ENCODE measurements at regions not wholly inside any gene's neighbourhood (a gene's known extent, or its start where the extent isn't known, plus 50 kb on each side); places are given as distances from the start of the nearest gene placed in this dataset.

- CTCF ChIA-PET: interaction anchor here (0.6 kb wide), 1 partner anchor 303 kb away, joined by 3 read pairs; no protein-coding TSS in a partner anchor
- intact Hi-C loops (cut with micrococcal nuclease; ENCODE audit: unreplicated experiment): no loop called here
- no peaks in the 10 kb centered on the region for H3K9me3 Mint-ChIP-seq (ENCODE audit: low read depth, unreplicated experiment)
- no TSS peak for BruUV-seq (replicated peaks)
- H3K27me3 Mint-ChIP-seq (ENCODE audit: unreplicated experiment): no peaks in the 10 kb centered on the region
- peak overlapping the region; percentile 49 for H3K4me3 Mint-ChIP-seq (ENCODE audit: low read depth, unreplicated experiment)
- no peak for TF ChIP-seq CTCF (IDR thresholded peaks at IDR 0.05; ENCODE audit: unreplicated experiment)
- DNase-seq: no peak
- H3K4me1 Mint-ChIP-seq (ENCODE audit: low read depth, unreplicated experiment): peaks cover 38% of the 10 kb centered on the region
- H3K27ac Mint-ChIP-seq (ENCODE audit: unreplicated experiment): no peak overlapping the region
- H3K36me3 Mint-ChIP-seq (ENCODE audit: insufficient read depth, unreplicated experiment): peaks cover 9% of the 10 kb centered on the region
Measured at GRCh38 chr6:167678102-167679101, 148.3 kb upstream of the AFDN start.

GRCh38 chr6:167679122-167679736 is 147.5 kb upstream of the AFDN start:
- Mint-ChIP-seq H3K9me3 (ENCODE audit: low read depth, unreplicated experiment) (no peaks in the 10 kb centered on the region), H3K27me3 (ENCODE audit: unreplicated experiment) (no peaks in the 10 kb centered on the region), H3K4me3 (ENCODE audit: low read depth, unreplicated experiment) (peak overlapping the region; percentile 49), H3K27ac (ENCODE audit: unreplicated experiment) (no peak overlapping the region), H3K36me3 (ENCODE audit: insufficient read depth, unreplicated experiment) (peaks cover 9% of the 10 kb centered on the region), H3K4me1 (ENCODE audit: low read depth, unreplicated experiment) (peaks cover 46% of the 10 kb centered on the region)
- intact Hi-C loops (cut with micrococcal nuclease; ENCODE audit: unreplicated experiment): no loop called here
- CTCF ChIA-PET: interaction anchor here (0.6 kb wide), 1 partner anchor 304 kb away, joined by 3 read pairs; no protein-coding TSS in a partner anchor
- BruUV-seq (replicated peaks): no TSS peak
- DNase-seq: no peak
- no peak for TF ChIP-seq CTCF (IDR thresholded peaks at IDR 0.05; ENCODE audit: unreplicated experiment)

- TF ChIP-seq CTCF (IDR thresholded peaks at IDR 0.05; ENCODE audit: unreplicated experiment): no peak
- no peak overlapping the region for H3K4me3 Mint-ChIP-seq (ENCODE audit: low read depth, unreplicated experiment)
- CTCF ChIA-PET: no interaction called here
- no TSS peak for BruUV-seq (replicated peaks)
- DNase-seq: no peak
- H3K9me3 Mint-ChIP-seq (ENCODE audit: low read depth, unreplicated experiment): no peaks in the 10 kb centered on the region
- peaks cover 54% of the 10 kb centered on the region for H3K4me1 Mint-ChIP-seq (ENCODE audit: low read depth, unreplicated experiment)
- peak overlapping the region; percentile 21 for H3K27ac Mint-ChIP-seq (ENCODE audit: unreplicated experiment)
- peaks cover 9% of the 10 kb centered on the region for H3K36me3 Mint-ChIP-seq (ENCODE audit: insufficient read depth, unreplicated experiment)
- intact Hi-C loops (cut with micrococcal nuclease; ENCODE audit: unreplicated experiment): loop anchor here (5.0 kb wide), 1 partner anchor 152 kb away; no protein-coding TSS in a partner anchor
- H3K27me3 Mint-ChIP-seq (ENCODE audit: unreplicated experiment): no peaks in the 10 kb centered on the region
Measured at GRCh38 chr6:167679790-167680604, 146.7 kb upstream of the AFDN start.

GRCh38 chr6:167680605-167681149 is 146.0 kb upstream of the AFDN start:
- intact Hi-C loops (cut with micrococcal nuclease; ENCODE audit: unreplicated experiment): loop anchor here (5.0 kb wide), 1 partner anchor 152 kb away; no protein-coding TSS in a partner anchor
- no peak overlapping the region for H3K4me3 Mint-ChIP-seq (ENCODE audit: low read depth, unreplicated experiment)
- no TSS peak for BruUV-seq (replicated peaks)
- peaks cover 9% of the 10 kb centered on the region for H3K36me3 Mint-ChIP-seq (ENCODE audit: insufficient read depth, unreplicated experiment)
- TF ChIP-seq CTCF (IDR thresholded peaks at IDR 0.05; ENCODE audit: unreplicated experiment): no peak
- CTCF ChIA-PET: no interaction called here
- no peak for DNase-seq
- H3K4me1 Mint-ChIP-seq (ENCODE audit: low read depth, unreplicated experiment): peaks cover 60% of the 10 kb centered on the region
- H3K9me3 Mint-ChIP-seq (ENCODE audit: low read depth, unreplicated experiment): no peaks in the 10 kb centered on the region
- H3K27ac Mint-ChIP-seq (ENCODE audit: unreplicated experiment): peak overlapping the region; percentile 21
- H3K27me3 Mint-ChIP-seq (ENCODE audit: unreplicated experiment): no peaks in the 10 kb centered on the region
